ENCODE measurements at regions not wholly inside any gene's neighbourhood (a gene's known extent, or its start where the extent isn't known, plus 50 kb on each side); places are given as distances from the start of the nearest gene placed in this dataset.

GRCh38 chr2:180291060-180291459, 284.0 kb upstream of the CWC22 start:
- no peak overlapping the region for H3K4me3 ChIP-seq (ENCODE audit: low read length)
- no peak for DNase-seq (ENCODE audit: low read depth)
- TF ChIP-seq CTCF (conservative IDR thresholded peaks at IDR 0.05; ENCODE audit: low read depth, low read length), result no peak

GRCh38 chr2:180289627-180290026, 282.5 kb upstream of the CWC22 start:
- TF ChIP-seq CTCF (conservative IDR thresholded peaks at IDR 0.05; ENCODE audit: low read depth, low read length), result no peak
- no peak for DNase-seq (ENCODE audit: low read depth)
- no peak overlapping the region for H3K4me3 ChIP-seq (ENCODE audit: low read length)

GRCh38 chr2:180279581-180279980, 272.5 kb upstream of the CWC22 start:
- no peak overlapping the region for H3K4me3 ChIP-seq (ENCODE audit: low read length)
- DNase-seq (ENCODE audit: low read depth), result no peak
- TF ChIP-seq CTCF (conservative IDR thresholded peaks at IDR 0.05; ENCODE audit: low read depth, low read length), result no peak

GRCh38 chr2:180276733-180277132, 269.6 kb upstream of the CWC22 start:
- TF ChIP-seq CTCF (conservative IDR thresholded peaks at IDR 0.05; ENCODE audit: low read depth, low read length), result no peak
- DNase-seq (ENCODE audit: low read depth), result no peak

GRCh38 chr2:180268006-180268405, 260.9 kb upstream of the CWC22 start:
- no peak for DNase-seq (ENCODE audit: low read depth)
- H3K4me3 ChIP-seq (ENCODE audit: low read length), result no peak overlapping the region
- no peak for TF ChIP-seq CTCF (conservative IDR thresholded peaks at IDR 0.05; ENCODE audit: low read depth, low read length)

More at GRCh38 chr2:180276733-180277132, 269.6 kb upstream of the CWC22 start:
- H3K4me3 ChIP-seq (ENCODE audit: low read length), result no peak overlapping the region

GRCh38 chr2:180261976-180262375, 254.9 kb upstream of the CWC22 start:
- DNase-seq (ENCODE audit: low read depth), result no peak
- TF ChIP-seq CTCF (conservative IDR thresholded peaks at IDR 0.05; ENCODE audit: low read depth, low read length), result no peak
- no peak overlapping the region for H3K4me3 ChIP-seq (ENCODE audit: low read length)

- H3K4me3 ChIP-seq (ENCODE audit: low read length), result no peak overlapping the region
- no peak for TF ChIP-seq CTCF (conservative IDR thresholded peaks at IDR 0.05; ENCODE audit: low read depth, low read length)
- DNase-seq (ENCODE audit: low read depth), result no peak
Observed at GRCh38 chr2:180258579-180258978, 251.5 kb upstream of the CWC22 start.

All from retinal pigment epithelial cell (primary cell).